Limb (tissue), 2 donors: ENCODE measurements at regions not wholly inside any gene's neighbourhood (a gene's known extent, or its start where the extent isn't known, plus 50 kb on each side); places are given as distances from the start of the nearest gene placed in this dataset.
A peak's percentile ranks its signal among the peaks of the same experiment; 100 is the strongest.

ENCODE experiments used
- DNase-seq, 2 donors: peaks; one replicate each; pipeline ENCODE4 v3.0.0-alpha.2; 2016; ENCODE audit errors: extremely low spot score in 2 of 2

- no peak for DNase-seq
These were observed 204.8 kb upstream of the SYT4 start for GRCh38 chr18:43482136-43482535.

DNA sequence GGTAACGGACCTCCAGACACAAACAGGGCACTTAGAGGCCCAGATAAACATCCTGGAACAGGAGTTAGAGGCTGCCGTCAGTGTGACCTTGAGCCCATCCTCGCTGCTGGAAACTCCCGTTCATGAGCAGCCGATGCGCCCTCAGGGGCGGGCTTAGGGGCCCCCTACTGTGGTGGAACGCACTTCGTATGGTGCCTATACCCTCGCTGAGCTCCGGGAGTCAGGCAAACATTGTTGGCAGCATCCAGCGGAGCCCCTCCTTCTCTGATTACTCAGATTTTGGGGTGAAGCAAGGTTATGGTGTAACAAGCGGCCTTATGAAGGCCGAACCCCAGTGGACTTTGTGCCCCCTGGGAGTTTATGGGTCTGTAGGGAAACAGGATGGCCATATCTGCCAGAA is 205.3 kb upstream of the SYT4 start:
- DNase-seq, result no peak

DNA sequence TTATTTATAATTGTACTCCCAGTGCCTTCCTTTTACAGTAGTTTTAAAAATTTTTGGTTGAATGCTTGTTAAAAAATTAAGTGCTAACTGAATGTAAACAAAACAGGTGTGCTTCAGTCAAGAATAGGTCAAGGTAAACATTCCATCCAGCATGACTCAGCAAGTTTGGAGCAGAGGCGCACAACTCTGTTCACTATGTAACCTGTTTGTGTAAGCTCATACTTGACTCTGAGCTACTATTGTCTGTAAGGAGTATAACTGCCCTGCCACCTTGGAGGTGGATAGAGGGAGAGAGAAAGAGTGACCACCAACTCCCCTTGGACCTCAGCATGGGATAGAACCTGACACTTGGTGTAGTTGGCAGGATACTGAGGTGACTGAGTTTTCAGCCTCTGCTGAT is 207.4 kb upstream of the SYT4 start:
- DNase-seq, result no peak

GRCh38 chr18:43485545-43485963 is 208.3 kb upstream of the SYT4 start:
- no peak for DNase-seq

DNA sequence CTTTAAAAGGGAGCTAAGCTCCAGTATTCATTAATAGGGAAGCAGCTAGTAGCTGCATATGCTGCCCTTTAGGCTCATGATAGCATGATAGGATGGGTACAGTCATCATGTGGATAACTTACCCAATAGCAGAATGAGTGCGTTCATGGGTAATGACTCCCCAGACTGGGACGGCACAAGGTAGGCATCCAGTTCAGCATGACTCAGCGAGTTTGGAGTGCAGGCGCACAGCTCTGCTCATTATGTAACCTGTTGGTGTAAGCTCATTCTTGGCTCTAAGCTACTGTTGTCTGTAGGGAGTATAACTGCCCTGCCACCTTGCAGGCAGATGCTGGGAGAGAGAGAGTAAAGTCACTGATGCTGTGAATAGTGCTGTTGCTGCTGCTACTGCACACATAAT is 209.2 kb upstream of the SYT4 start:
- no peak for DNase-seq

- no peak for DNase-seq
These were observed 223.8 kb upstream of the SYT4 start for GRCh38 chr18:43501099-43501498.

GRCh38 chr18:43506935-43507334 is 229.6 kb upstream of the SYT4 start:
- DNase-seq, result no peak

DNA sequence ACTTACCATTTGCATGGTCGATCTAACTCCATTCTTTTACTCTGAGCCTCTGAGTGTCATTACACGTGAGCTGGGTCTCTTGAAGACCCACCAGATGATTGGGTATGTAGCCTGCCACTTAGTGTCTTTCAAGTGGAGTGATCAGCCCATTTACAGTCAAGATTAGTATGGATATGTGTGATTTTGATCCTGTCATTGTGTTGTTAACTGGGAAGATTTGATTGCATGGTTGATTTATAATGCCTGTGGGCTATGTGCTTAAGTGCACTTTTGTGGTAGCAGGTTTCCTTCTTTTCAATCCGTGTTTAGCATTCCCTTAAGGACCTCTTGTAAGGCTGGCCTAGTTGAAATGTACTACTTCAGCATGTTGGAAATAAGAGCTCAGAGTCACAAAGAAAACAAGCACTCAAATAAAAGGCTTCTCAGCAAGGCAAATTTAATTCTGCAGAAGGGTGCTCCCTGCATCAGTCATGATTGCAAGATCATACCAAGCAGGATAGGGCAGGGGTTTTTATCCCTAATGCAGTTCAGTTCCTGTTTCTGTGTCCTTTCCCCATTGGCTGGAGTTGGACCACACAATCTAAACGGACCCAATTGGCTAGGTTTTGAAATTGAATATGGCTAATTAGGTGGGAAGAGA is 230.7 kb upstream of the SYT4 start:
- no peak for DNase-seq

GRCh38 chr18:43514747-43515146 is 237.5 kb upstream of the SYT4 start:
- DNase-seq, result no peak

GRCh38 chr18:43515481-43515880 is 238.2 kb upstream of the SYT4 start:
- no peak for DNase-seq

DNA sequence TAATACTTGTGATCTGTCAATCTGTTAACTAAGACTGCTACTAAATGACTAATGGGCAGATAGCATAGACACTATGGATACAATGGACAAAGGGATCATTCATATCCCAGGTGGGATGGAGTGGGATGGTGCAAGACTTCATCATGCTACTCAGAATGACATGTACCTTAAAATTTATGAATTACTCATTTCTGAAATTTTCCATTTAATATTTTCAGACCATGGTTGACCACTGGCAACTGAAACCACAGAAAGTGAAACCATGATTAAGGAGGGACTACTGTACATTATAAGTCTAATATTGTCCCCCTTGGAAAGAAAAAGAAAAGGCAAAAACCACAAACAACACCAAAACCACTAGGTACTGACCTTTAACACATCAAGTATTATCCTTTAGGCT is 247.0 kb upstream of the SYT4 start:
- no peak for DNase-seq

DNA sequence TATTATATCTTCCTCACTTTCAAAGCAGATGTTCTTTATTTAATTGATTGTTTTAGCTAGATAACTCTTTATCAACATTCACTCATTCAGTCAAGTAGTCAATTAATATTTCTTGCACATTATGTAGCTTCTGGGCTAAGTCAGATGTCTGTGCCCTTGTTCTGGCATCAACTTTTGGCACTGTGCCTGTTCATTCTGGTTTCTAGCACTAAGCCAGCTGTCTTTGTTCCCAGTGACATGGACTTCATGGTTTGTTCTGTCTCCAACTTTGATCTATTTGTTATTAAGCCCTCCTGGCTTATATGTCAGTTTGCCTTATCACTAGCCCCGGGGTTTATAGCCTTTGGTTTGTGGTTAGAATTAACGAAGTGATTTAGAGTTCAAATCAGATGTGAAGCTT is 247.9 kb upstream of the SYT4 start:
- peak in 1 of 2 donors; percentile 18 for DNase-seq

DNA sequence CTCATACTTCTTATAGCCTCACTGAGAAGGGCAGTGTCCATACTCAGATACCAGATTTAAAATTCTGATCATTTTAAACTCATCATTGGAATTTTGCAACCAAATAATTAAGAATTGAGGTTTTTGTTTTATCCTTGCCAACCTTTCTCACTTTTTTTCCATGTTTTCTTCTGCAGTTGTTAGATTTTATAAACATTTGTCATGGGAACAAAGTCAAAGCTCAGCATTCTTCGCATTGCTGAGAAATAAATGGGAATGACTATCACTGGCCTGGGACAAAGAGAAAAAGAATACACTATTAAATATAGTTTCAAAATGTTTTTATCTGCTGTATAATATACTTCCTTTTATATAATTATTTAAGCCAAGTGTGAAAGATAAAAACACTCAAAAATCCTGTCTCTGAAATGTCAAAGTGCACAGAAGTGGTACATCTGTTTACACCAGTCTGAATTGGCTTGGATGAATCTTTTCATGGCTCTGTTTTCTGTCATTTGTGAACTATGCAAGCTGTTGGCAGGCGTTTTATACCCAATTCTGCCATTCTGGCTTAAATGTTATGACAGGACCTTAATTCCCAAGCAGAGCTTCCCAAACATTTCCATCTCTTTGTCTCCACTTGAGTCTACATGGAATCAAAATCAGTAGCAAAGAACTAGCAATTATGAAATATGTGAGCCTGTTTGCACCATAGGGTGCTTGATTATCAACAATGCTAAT is 249.3 kb upstream of the SYT4 start:
- DNase-seq, result peak in 1 of 2 donors; percentile 8

- no peak for DNase-seq
These were observed 254.1 kb upstream of the SYT4 start for GRCh38 chr18:43531438-43531837.

DNA sequence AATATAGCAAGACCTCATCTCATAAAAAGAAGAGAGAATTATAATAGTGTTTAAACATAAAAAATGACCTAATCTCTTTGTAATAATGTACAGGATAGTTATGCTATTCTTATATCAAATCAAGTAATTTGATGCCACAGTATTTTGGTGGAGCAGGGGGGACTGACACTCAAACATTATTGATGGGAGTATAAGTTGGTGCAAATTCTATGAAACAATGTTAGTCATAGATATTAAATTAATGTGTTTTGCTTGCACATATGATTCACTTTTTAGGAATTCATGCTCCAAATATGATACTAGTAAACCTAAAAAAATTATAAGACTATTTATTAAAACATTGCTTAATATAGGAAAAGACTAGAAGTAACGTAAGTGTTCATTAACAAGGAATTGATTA is 256.1 kb upstream of the SYT4 start:
- no peak for DNase-seq

DNA sequence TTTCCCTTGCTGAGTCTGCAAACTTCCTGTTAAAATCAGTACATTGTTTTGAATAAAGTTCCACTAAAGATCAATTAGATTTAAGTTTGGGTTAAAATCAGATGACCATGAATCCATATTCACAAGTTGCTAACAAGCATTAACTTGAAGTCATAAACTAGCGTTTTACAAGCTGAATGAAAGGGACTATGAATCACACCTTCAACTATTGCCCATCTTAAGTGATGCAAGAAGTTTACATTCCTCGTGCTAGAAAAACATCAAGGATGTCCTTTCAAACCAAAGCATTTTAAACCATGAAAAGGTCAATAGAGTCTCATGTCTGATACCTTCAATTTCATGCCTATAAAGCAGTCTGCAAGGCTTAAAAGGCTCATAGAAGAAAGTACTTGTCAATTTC is 257.2 kb upstream of the SYT4 start:
- no peak for DNase-seq

GRCh38 chr18:43539862-43540261 is 262.6 kb upstream of the SYT4 start:
- DNase-seq, result no peak

DNA sequence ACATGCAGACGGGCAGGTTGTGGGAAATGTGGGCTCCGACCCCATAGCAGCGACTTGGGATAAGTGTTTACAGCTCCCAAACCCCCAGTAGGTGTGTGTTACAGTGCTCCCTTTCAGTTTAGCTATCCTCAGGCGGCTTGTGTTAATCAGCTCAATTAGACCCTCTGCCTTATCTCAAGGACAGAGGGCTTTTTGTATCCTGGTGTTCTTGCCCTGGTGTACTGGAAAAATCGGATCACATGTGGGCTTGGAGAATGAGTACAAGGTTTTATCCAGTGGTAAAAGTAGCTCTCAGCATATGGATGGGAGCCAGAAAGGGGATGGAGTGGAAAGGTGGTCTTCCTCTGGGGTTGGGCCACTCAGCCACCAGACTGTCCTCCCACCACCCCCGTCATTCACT is 264.7 kb upstream of the SYT4 start:
- no peak for DNase-seq

DNA sequence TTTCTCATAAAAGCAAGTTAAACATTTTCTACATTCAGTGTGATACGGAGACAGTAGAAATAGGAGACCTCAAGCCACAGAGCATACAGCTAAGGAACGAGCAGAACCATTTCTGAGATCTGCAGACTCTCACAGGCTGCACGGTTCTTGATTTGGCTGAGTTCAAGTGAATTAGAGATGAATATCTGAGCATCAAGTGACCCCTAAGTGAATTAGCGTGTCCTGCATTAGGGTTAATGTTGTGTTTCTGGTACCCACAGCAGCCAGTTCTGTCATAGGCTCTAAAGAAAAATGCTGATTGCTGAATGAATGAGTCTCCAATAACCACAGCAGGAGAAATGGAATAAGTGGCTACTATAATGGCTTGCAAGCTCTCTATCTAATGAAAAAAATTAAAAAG is 265.9 kb upstream of the SYT4 start:
- no peak for DNase-seq

GRCh38 chr18:43547456-43547855 is 270.2 kb upstream of the SYT4 start:
- DNase-seq, result no peak

GRCh38 chr18:43559507-43559906 is 282.2 kb upstream of the SYT4 start:
- DNase-seq, result no peak

DNA sequence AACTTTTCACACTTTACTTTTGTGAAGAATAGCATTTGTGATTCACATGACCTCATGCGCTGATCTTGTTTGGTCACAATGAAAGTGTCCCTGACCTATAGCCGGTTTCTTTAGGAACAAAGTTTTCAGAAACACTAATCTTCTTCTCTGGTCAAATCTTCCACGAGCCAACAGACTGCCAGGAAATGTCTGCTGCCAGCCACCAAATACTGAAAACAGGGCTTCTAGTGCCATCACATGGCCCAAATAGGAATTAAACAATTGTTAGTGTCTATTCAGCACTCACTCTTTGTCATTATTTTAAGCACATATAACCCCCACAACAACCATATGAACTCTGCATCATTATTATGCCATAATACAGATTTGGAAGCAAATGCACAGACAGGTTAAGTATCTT is 286.5 kb upstream of the SYT4 start:
- peak; percentile 29 to 58 for DNase-seq

GRCh38 chr18:43570593-43570992 is 293.3 kb upstream of the SYT4 start:
- no peak for DNase-seq
